Naive B cell (primary cell): ENCODE measurements at regions not wholly inside any gene's neighbourhood (a gene's known extent, or its start where the extent isn't known, plus 50 kb on each side); places are given as distances from the start of the nearest gene placed in this dataset.

ENCODE experiments used
- ATAC-seq, 2 donors: fragments of 150-1000 bp; cut with Tn5 transposase; 2 replicates each; pipeline ENCODE4 v1.10.0; 2021; ENCODE audit warnings: low read depth in 2 of 2, mild to moderate bottlenecking in 2 of 2, moderate library complexity in 2 of 2
- DNase-seq: peaks from one replicate; pipeline ENCODE4 v3.0.0; 2022
- H3K27ac Mint-ChIP-seq, 6 donors: one replicate each; pipeline ENCODE4 v1.8.0; 2020 to 2022; ENCODE audit warnings: mild to moderate bottlenecking in 6 of 6, mixed read lengths in 6 of 6, moderate library complexity in 5 of 6, inconsistent platforms in 2 of 6
- H3K27me3 Mint-ChIP-seq, 3 donors: one replicate each; pipeline ENCODE4 v1.8.0; 2021 to 2022; ENCODE audit warnings: mixed read lengths in 3 of 3, mild to moderate bottlenecking in 1 of 3
- H3K36me3 Mint-ChIP-seq, 2 donors: one replicate each; pipeline ENCODE4 v1.8.0; 2020 to 2022; ENCODE audit warnings: mixed read lengths in 2 of 2, inconsistent platforms in 1 of 2, mild to moderate bottlenecking in 1 of 2
- H3K4me1 Mint-ChIP-seq, 3 donors: one replicate each; pipeline ENCODE4 v1.8.0; 2020 to 2022; ENCODE audit warnings: mixed read lengths in 3 of 3, inconsistent platforms in 1 of 3, mild to moderate bottlenecking in 1 of 3, moderate library complexity in 1 of 3
- H3K4me3 Mint-ChIP-seq, 8 donors: one replicate each; pipeline ENCODE4 v1.8.0; 2020 to 2022; ENCODE audit warnings: mild to moderate bottlenecking in 8 of 8, mixed read lengths in 8 of 8, moderate library complexity in 8 of 8, inconsistent platforms in 2 of 8
- H3K9me3 Mint-ChIP-seq, 7 donors: one replicate each; pipeline ENCODE4 v1.8.0; 2020 to 2022; ENCODE audit warnings: mixed read lengths in 7 of 7, mild to moderate bottlenecking in 5 of 7, inconsistent platforms in 2 of 7, moderate library complexity in 1 of 7

GRCh38 chr5:107168848-107169752, 501.6 kb downstream of the EFNA5 start:
- no peak for ATAC-seq
- H3K4me3 Mint-ChIP-seq: no peak overlapping the region
- DNase-seq: no peak
- peaks cover 6 to 26% (median 12%) of the 10 kb centered on the region in 7 donors for H3K9me3 Mint-ChIP-seq
- H3K36me3 Mint-ChIP-seq: no peaks in the 10 kb centered on the region
- no peaks in the 10 kb centered on the region for H3K4me1 Mint-ChIP-seq
- H3K27ac Mint-ChIP-seq: no peak overlapping the region
- H3K27me3 Mint-ChIP-seq: no peaks in the 10 kb centered on the region

GRCh38 chr5:107168086-107168485, 502.7 kb downstream of the EFNA5 start:
- Mint-ChIP-seq H3K27me3 (no peaks in the 10 kb centered on the region), H3K9me3 (peaks cover 6 to 26% (median 12%) of the 10 kb centered on the region in 7 donors), H3K27ac (no peak overlapping the region), H3K4me3 (no peak overlapping the region), H3K36me3 (no peaks in the 10 kb centered on the region), H3K4me1 (no peaks in the 10 kb centered on the region)
- DNase-seq (no peak), ATAC-seq (no peak)

GRCh38 chr5:107165296-107165695, 505.4 kb downstream of the EFNA5 start:
- no peak overlapping the region for H3K4me3 Mint-ChIP-seq
- H3K4me1 Mint-ChIP-seq: no peaks in the 10 kb centered on the region
- DNase-seq (no peak), ATAC-seq (no peak)
- no peaks in the 10 kb centered on the region for H3K27me3 Mint-ChIP-seq
- H3K27ac Mint-ChIP-seq: no peak overlapping the region
- H3K9me3 Mint-ChIP-seq: peaks cover 1 to 11% (median 6%) of the 10 kb centered on the region in 7 donors
- no peaks in the 10 kb centered on the region for H3K36me3 Mint-ChIP-seq

GRCh38 chr5:107157809-107158208, 512.9 kb downstream of the EFNA5 start:
- Mint-ChIP-seq H3K4me3 (no peak overlapping the region), H3K27me3 (no peaks in the 10 kb centered on the region)

GRCh38 chr5:107155707-107156106, 515.0 kb downstream of the EFNA5 start:
- no peaks in the 10 kb centered on the region for H3K27me3 Mint-ChIP-seq
- no peak for ATAC-seq
- no peak for DNase-seq

More at GRCh38 chr5:107157809-107158208, 512.9 kb downstream of the EFNA5 start:
- Mint-ChIP-seq H3K36me3 (no peaks in the 10 kb centered on the region), H3K27ac (no peak overlapping the region), H3K9me3 (peaks cover 0 to 12% (median 1%) of the 10 kb centered on the region in 7 donors), H3K4me1 (no peaks in the 10 kb centered on the region)
- ATAC-seq: no peak
- DNase-seq: no peak

GRCh38 chr5:107154593-107154992, 516.1 kb downstream of the EFNA5 start:
- DNase-seq (no peak), ATAC-seq (no peak)
- Mint-ChIP-seq H3K27ac (no peak overlapping the region), H3K4me3 (no peak overlapping the region), H3K4me1 (no peaks in the 10 kb centered on the region), H3K36me3 (no peaks in the 10 kb centered on the region), H3K9me3 (peaks cover 0 to 9% (median 0%) of the 10 kb centered on the region in 7 donors), H3K27me3 (no peaks in the 10 kb centered on the region)

More at GRCh38 chr5:107155707-107156106, 515.0 kb downstream of the EFNA5 start:
- no peak overlapping the region for H3K4me3 Mint-ChIP-seq
- H3K27ac Mint-ChIP-seq: no peak overlapping the region
- H3K36me3 Mint-ChIP-seq: no peaks in the 10 kb centered on the region
- H3K4me1 Mint-ChIP-seq: no peaks in the 10 kb centered on the region
- peaks cover 0 to 12% (median 0%) of the 10 kb centered on the region in 7 donors for H3K9me3 Mint-ChIP-seq

- Mint-ChIP-seq H3K4me3 (no peak overlapping the region), H3K27ac (no peak overlapping the region), H3K27me3 (no peaks in the 10 kb centered on the region), H3K9me3 (peaks cover 0 to 5% (median 0%) of the 10 kb centered on the region in 7 donors), H3K36me3 (no peaks in the 10 kb centered on the region), H3K4me1 (no peaks in the 10 kb centered on the region)
- no peak for DNase-seq
- ATAC-seq: no peak
These were observed 517.5 kb downstream of the EFNA5 start for GRCh38 chr5:107153283-107153682.

GRCh38 chr5:107149243-107150005, 521.3 kb downstream of the EFNA5 start:
- H3K27me3 Mint-ChIP-seq: no peaks in the 10 kb centered on the region
- no peaks in the 10 kb centered on the region for H3K36me3 Mint-ChIP-seq
- no peak for DNase-seq

GRCh38 chr5:107147589-107147988, 523.1 kb downstream of the EFNA5 start:
- ATAC-seq (no peak), DNase-seq (no peak)
- Mint-ChIP-seq H3K27me3 (no peaks in the 10 kb centered on the region), H3K27ac (no peak overlapping the region), H3K4me3 (no peak overlapping the region), H3K4me1 (no peaks in the 10 kb centered on the region), H3K36me3 (no peaks in the 10 kb centered on the region), H3K9me3 (peaks cover 0 to 5% (median 0%) of the 10 kb centered on the region in 7 donors)

More at GRCh38 chr5:107149243-107150005, 521.3 kb downstream of the EFNA5 start:
- Mint-ChIP-seq H3K4me3 (no peak overlapping the region), H3K4me1 (no peaks in the 10 kb centered on the region), H3K9me3 (peaks cover 0 to 5% (median 0%) of the 10 kb centered on the region in 7 donors), H3K27ac (no peak overlapping the region)
- no peak for ATAC-seq

GRCh38 chr5:107146901-107147300, 523.8 kb downstream of the EFNA5 start:
- Mint-ChIP-seq H3K27ac (no peak overlapping the region), H3K4me1 (no peaks in the 10 kb centered on the region), H3K36me3 (no peaks in the 10 kb centered on the region), H3K27me3 (no peaks in the 10 kb centered on the region), H3K4me3 (no peak overlapping the region), H3K9me3 (peaks cover 0 to 5% (median 0%) of the 10 kb centered on the region in 7 donors)
- ATAC-seq (no peak), DNase-seq (no peak)

GRCh38 chr5:107135391-107135790, 535.3 kb downstream of the EFNA5 start:
- peaks cover 0 to 23% (median 7%) of the 10 kb centered on the region in 7 donors for H3K9me3 Mint-ChIP-seq
- ATAC-seq (no peak), DNase-seq (no peak)
- no peak overlapping the region for H3K4me3 Mint-ChIP-seq
- no peaks in the 10 kb centered on the region for H3K4me1 Mint-ChIP-seq
- H3K27ac Mint-ChIP-seq: no peak overlapping the region
- no peaks in the 10 kb centered on the region for H3K27me3 Mint-ChIP-seq
- H3K36me3 Mint-ChIP-seq: no peaks in the 10 kb centered on the region

- no peak for DNase-seq
- Mint-ChIP-seq H3K36me3 (no peaks in the 10 kb centered on the region), H3K4me3 (no peak overlapping the region), H3K27ac (no peak overlapping the region), H3K27me3 (no peaks in the 10 kb centered on the region), H3K9me3 (peaks cover 0 to 18% (median 3%) of the 10 kb centered on the region in 7 donors), H3K4me1 (no peaks in the 10 kb centered on the region)
- no peak for ATAC-seq
These were observed 535.8 kb downstream of the EFNA5 start for GRCh38 chr5:107134931-107135330.

- ATAC-seq (no peak), DNase-seq (no peak)
- H3K9me3 Mint-ChIP-seq: peaks cover 0 to 15% (median 4%) of the 10 kb centered on the region in 7 donors
- no peak overlapping the region for H3K27ac Mint-ChIP-seq
- H3K4me3 Mint-ChIP-seq: no peak overlapping the region
- H3K4me1 Mint-ChIP-seq: no peaks in the 10 kb centered on the region
- no peaks in the 10 kb centered on the region for H3K27me3 Mint-ChIP-seq
- no peaks in the 10 kb centered on the region for H3K36me3 Mint-ChIP-seq
These were observed 541.7 kb downstream of the EFNA5 start for GRCh38 chr5:107129051-107129450.

- Mint-ChIP-seq H3K36me3 (no peaks in the 10 kb centered on the region), H3K27me3 (no peaks in the 10 kb centered on the region), H3K9me3 (peaks cover 0 to 9% (median 3%) of the 10 kb centered on the region in 7 donors), H3K27ac (no peak overlapping the region), H3K4me3 (no peak overlapping the region), H3K4me1 (no peaks in the 10 kb centered on the region)
- DNase-seq (no peak), ATAC-seq (no peak)
These were observed 542.9 kb downstream of the EFNA5 start for GRCh38 chr5:107127878-107128277.
